T-helper 9 cell (primary cell): ENCODE measurements at regions not wholly inside any gene's neighbourhood (a gene's known extent, or its start where the extent isn't known, plus 50 kb on each side); places are given as distances from the start of the nearest gene placed in this dataset.

Source experiments
- DNase-seq: peaks from one replicate; pipeline ENCODE4 v3.0.0-alpha.2; 2020

DNA sequence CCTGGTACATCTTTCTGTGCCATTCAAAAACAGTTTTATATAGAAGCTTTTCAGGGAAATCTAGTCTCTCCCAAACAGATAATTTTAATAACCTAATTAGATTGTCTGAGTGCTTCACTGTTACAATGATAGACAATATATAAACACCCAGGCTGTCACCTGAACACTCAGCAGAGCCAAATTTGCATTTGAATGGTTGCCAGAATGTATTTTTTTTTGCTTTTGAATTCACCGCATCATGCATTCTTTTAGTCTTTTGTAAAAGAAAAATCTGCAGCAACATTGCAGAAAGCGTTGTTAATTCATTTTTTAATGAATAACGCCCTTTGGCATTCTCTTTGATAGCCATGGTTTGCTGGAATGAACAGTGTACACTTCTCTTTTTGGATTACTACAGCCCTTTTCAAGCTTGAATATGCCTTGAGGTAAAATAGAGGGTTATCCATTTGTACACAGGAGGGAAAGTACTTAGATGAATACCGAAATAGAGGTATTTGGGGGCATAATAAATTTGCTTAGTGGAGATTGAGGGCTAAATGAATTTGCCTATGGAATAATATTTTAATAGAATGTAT is 175.0 kb upstream of the EPHA5 start:
- DNase-seq = no peak

DNA sequence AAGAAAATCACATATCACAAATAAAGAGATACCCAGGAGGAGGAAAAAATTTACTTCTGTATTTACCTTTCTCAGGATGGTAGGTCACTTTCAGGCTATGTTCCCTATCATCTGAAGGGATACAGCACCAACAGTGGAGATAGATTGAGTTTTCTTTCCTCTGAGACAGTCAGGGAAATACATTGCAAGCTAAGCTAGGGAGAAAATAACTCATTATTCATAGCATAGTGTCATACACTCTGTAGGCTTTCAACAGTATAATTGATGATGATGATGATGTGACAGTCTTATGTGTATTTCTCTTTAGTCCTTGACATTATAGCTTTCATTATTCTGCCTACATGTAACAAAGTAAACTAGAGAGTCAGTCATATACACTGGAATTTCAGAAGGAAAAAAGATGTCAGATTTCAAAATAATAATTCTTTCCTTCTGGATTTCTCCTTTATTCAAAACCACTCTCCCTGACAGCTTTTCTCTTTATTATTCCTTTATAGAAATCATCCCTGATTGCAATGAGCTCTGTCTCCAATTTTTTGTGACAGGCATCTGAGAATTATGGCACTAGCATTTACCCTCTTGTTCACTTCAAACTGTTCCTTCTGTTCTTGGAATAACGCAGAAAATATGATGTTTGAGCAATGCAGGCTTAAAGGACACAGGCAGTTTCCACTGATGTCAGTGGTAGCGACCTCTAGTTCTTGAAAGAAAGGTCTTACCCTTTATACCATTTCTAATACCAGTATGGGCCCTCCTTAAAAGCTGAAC is 169.1 kb upstream of the EPHA5 start:
- DNase-seq = no peak

DNA sequence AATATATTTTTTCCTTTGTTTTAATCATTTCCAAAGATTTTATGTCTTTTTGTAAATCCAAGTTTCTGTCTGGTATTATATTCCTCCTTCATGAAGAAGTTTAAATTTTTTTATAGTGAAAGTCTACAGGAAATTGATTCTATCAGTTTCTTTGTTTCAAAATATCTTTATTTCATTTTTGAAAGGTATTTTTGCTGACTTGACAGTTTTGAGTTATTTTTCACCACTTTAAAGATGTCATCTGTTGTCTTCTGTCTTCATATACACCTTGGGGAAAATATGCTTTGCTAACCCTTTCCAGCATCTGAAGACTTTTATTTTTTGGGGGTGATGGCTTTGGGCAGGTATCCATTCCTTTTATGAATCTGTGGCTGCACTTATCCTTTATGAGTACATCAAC is 164.4 kb upstream of the EPHA5 start:
- no peak for DNase-seq

DNA sequence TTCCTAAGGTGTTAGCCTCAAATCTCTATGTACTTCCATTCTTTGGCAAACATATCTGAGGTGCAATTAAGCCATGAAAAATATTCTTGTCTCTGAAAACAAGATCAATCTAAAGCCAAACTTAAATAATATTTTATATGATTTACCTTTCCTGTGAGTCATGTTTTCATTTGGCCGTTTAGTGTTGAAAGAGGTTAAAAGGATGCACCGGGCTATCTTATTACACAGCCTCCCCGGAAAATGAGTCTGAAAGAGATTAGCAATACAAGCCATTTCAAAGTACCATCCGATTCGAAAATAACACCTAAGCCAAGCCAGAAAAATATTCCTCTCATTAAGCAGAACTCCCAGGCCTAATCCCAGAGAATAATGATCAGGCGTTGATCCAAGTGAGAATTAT is 161.5 kb upstream of the EPHA5 start:
- no peak for DNase-seq

DNA sequence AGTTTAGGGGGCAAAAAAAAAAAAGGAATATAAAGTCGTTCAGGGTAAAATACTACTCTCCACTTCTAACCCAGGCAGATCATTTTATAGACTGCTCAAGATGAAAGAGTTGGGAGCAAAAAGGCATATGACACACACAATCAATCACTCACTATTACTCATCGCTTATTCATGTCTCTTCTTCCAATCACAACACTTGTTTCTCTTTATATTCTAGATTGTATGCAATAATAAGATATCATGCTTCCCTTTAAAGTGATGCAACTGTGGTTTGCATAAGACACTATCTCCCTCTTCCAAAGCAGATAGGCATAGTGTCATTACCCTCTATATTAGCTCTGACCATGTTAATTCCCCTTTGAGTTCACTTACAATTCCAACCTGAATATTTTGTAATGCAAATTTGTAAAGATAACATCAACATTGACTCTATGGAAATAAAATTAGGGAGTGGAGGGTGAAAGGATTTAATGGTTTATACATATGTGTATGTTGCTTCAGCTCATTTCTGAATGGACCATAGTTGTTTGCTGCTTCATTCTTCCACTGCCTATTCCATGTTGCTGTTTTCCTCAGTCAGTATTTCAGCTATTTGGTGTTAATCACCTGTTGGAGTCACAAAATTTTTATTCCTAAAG is 154.9 kb upstream of the EPHA5 start:
- no peak for DNase-seq

DNA sequence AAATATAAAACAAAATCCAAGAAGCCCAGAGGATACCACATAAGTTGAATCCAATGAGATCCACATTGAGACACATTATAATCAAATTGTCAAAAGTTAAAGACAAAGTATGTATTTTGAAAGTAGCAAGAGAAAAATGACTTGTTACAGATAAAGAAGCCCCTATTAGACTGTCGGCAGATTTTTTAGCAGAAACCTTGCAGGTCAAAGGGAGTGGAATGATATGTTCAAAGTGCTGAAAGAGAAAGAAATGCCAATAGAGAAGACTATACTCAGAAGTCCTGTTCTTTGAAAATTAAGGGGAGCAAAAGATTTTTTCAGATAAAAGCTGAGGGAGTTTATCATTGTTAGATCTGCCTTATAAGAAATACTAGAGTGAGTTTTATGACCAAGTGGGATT is 148.9 kb upstream of the EPHA5 start:
- DNase-seq = no peak

DNA sequence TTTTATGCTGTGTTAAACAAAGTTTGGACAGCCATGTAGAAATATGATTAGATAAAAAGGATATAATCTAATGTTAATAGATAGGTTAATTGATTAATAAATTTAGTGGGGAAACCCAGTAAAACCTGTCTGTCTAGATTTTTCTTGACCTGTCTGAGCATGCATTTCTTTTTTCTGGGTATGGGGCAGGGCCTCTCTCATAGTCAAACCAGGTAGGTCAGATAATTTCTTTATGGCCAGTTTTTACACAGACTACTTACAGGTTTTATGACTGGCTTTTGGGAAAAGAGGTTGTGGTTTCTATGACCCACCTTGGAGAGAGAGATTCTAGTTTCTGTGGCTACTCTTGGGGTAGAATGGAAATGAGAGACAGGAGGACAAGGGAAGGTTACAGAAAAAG is 135.6 kb upstream of the EPHA5 start:
- DNase-seq = no peak

DNA sequence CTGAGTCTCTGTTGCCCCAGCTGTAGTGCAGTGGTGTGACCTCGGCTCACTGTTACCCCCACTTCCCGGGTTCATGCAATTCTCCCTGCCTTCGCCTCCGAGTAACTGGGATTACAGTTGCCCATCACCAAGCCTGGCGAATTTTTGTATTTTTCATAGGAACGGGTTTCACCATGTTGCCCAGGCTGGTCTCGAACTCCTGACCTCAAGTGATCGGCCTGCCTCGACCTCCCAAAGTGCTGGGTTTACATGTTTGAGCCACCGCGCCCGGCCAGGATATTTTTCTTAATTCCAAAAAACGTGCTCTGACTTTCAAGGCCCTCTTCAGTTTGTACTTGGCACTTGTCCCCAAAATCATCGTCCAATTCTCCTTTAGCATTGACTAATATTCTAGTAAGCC is 129.2 kb upstream of the EPHA5 start:
- DNase-seq = no peak

DNA sequence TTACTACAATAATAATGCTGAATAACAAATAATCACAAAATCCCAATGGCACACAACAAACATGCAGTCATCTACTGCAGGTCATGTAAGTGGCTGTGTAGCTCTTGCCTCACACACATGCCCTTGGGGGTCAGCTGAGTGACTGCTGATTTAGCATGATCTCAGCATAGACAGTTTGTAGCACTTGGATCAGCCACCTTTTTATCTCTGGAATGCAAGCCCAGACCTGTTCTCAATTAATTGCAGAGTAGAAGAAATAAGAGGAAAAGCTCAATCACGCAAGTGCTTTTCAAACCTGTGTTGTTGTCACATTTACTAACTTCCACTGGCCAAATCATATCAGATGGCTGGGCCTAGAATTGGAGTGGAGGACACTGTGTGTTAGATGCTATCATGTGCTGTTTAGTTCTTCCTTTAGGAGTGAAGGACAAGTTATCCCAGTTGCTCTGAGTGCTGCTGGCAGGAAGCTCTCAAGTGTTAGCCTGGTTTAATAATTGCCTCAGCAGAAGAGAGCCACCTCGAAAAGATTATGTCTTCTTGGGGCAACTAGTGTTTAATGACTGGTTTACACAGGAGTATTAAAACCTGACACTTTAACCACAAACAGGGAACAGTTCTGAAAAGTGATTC is 128.3 kb upstream of the EPHA5 start:
- DNase-seq = no peak

DNA sequence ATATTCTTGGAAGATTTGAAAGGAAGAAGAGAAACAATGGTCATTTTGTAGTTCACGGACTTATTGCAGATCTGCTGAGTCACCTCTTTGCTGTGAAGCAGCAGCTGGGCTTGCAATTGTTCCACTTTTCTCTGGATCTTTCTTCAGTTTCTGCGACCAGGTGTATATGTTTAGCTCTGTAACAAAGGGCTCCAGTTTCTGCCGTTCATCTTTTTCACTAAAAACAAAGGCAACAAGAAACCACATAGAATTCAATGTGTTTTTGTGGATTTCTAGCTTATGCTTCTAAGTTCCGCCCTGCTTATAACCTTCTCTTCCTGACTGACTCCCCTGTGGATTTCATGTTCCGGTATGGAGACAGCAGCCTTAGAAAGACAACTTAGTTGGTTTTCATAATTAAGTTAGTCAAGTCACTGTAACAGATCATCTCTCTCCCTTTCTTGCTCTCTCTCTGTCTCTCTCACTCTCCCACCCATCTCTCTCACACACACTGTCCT is 121.6 kb upstream of the EPHA5 start:
- DNase-seq = no peak

DNA sequence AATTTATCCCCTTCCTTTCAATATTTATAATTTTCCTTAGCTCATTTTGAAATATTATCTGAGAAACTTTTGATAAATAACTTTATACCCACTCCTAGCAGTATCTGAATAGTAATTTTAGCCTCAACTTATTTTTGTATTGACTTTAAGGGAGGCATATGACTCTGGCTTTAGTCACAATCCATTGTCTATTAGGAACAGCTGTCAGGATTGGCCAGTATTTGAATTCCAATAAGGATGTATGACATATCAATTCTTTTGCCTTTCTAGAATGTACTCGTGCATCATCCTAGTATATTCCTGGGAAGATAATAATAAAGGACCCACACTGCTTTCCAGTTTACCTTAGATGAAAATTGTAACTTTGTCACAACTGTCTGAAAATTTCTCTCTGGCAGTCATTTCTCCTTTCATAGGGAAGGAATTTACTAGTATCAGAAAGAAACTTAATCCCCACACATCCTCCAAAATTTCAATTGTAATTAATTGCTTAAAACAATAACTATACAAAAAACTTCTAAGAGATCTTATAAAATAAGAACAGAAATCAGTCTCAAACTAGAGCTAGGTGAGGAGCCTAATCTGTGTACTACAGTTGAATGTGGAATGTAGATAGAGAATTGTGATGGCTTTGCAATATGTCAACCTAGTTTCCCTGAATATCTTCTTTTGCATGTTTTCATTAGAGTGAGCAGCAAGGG is 121.0 kb upstream of the EPHA5 start:
- no peak for DNase-seq

DNA sequence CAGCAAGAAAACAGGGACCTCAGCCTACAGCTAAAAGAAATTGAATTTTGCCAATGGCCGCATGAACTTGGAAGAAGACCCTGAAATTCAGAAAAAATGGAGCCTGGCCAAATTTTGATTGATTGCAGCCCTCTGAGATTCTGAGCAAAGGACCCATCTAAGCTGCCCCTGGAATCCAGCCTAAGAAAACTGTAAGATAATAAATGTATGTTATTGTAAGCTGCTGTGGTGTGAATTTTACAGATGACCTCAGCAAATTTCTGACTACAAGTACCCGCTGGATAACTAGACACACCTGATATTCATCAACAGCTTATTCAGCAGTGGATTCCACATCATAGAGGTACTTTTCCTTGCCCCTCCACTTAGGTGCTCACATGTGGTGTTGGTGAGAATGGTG is 119.5 kb upstream of the EPHA5 start:
- no peak for DNase-seq

DNA sequence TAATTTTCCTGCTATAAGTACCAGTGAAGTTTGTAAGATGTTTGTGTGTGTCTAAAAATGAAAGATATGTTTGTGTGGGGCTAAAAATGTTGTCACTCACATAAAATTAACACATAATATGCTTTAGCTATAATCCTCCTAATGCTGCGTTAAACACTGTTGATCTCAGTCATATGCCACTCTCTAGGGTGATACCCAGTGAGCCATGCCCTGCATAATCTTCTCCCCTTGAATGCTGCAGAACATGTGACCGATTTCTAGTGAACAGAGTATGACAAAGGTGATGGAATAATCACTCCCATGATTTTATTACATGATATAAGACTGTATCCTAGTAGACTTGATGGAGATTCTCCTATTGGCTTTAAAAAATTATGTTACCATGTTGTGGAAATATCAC is 119.1 kb upstream of the EPHA5 start:
- no peak for DNase-seq

DNA sequence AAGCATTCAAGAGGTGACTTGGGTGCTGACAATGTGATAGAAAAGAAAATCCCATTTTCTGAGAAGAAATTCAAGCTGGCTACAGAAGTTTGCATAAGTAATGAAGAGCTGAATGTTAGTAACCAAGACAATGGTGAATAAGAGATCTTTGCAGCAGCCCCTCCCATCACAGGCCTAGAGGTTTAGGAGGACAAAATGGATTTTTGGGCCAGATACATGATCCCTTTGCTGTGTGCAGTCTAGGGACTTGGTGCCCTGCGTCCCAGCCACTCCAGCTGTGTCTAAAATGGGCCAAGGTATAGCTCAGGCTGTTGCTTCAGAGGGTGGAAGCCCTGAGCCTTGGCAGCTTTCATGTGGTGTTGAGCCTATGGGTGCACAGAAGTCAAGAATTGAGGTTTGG is 107.0 kb upstream of the EPHA5 start:
- DNase-seq = no peak

DNA sequence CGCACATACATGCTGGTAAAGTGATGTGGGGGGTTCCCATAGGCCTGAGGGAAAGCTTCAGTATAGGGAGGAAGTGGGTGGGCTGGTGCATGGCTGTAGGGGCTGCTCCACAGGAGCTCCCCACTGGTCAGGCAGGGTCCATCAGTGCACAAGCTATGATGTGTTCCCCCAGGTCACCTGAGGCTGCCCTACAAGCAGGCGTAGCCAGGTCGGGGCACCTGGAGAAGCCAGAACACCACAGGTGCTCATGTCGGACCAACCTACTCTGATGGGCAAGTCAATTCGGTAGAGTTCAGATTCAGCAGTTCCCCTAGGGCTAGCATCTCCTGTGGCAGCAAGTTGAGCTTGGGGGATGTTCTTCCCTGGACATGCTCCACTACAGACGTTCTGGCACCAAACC is 103.3 kb upstream of the EPHA5 start:
- DNase-seq = no peak

DNA sequence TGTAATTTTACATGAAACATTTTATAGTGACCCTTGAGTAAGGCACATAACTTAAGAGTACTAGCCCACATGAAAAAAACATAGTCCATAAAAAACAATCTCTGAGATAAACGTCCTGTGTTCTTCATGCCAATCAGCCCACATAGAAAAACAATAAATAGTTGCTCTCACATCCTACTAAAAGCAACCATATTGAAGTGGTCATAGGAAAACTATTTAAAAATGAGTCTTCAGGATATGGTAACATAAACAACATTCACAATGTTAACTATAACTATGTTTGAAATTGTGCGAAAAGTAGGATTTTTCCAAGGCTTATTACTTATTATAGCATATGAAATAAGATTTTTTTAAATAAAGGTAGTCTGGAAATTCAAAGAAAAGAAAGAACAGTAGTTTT is 77.1 kb upstream of the EPHA5 start:
- no peak for DNase-seq

DNA sequence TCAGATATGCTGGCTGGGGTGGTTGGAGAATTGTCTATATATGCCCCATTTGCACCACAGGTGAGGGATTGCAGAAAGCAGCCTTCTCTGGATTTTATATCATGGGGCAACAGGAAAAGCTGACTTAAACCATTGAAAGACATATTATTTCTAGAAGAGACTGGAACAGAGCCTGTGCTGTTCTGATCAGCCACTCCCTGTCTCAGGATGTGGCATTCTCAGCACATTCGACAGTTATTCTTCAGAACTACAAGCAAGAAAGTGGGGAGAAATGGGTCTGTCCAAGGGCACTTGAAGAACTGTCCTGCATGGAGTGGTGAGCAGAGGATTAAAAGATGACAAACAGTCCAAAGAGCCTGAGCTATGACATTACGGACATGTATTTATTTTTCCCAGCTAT is 67.8 kb upstream of the EPHA5 start:
- no peak for DNase-seq

DNA sequence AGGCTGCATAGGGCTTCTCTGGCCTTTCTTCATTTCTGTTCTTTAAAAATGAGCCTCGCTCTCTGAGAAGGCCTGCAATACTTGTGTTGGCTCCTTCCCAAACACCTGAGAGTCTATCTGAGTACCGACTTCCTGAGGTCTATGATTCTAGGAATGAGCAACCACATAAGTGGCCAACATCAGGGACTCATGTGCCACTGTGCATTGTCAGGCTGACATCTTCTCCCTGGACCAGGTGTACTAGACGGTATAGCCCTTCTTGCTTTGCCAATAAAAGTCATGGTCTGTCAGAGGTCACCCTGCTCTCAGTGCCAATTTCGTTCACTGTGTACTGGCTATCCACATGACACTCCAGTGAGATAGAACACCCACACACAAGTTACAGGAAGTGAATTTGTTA is 67.4 kb upstream of the EPHA5 start:
- DNase-seq = no peak

DNA sequence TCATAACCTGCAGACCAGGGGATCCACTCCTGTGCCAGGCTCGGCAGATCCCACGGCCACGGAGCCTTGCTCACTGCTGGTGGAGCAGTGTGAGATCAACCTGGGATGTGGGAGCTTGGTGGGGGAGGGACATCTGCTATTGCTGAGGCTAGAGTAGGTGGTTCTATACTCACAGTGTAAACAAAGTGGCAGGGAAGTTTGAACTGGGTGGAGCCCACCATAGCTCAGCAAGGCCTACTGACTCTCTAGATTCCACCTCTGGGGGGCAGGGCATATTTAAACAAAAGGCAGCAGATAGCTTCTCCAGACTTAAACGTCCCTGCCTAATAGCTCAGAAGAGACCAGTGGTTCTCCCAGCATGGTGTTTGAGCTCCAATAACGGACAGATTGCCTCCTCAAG is 54.7 kb upstream of the EPHA5 start:
- DNase-seq = no peak
